ENCODE measurements at regions not wholly inside any gene's neighbourhood (a gene's known extent, or its start where the extent isn't known, plus 50 kb on each side); places are given as distances from the start of the nearest gene placed in this dataset.
"Not testable (repeated sequence)": the region's sequence is repeated elsewhere in the genome, so short reads cannot be mapped to it uniquely, and the experiment has no call there.

DNA sequence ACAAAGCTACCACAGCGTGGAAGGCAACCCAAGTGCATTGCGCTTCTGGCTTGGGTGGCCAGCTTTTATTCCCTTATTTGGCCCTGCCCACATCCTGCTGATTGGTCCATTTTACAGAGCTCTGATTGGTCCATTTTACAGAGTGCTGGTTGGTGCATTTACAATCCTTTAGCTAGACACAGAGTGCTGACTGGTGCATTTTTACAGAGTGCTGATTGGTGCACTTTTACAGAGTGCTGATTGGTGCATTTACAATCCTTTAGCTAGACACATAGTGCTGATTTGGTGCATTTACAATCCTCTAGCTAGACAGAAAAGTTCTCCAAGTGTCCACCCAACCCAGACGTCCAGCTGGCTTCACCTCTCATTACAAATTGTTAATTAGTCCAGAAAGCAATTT, 1936.6 kb upstream of the AGA start:
- in situ Hi-C loops (cut with HindIII; ENCODE audit: low pct_ligation_motif_present, low pct_unique_long_range_greater_than_20kb, low sequenced_read_pairs); DNase-seq: not testable (repeated sequence)

DNA sequence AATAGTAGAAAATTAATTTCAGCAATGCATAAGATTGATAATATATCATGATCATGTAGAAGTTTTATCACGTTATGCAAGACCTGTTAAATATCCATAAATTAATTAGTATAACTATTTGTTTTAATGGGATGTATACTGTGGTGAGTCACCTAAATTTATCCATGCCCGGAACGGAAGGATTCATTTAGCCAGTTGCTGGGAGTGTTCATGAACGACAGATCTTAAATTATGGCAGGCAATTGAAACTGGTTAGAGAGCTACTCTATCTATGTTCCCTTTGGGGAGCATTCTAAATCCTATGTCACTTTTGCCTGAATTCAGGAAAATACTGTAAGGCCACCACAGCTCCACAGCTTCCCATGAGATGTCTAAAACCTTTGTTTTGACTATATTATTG, 1950.5 kb upstream of the AGA start:
- DNase-seq, result no peak
- in situ Hi-C loops (cut with HindIII; ENCODE audit: low pct_ligation_motif_present, low pct_unique_long_range_greater_than_20kb, low sequenced_read_pairs), result no loop called here

DNA sequence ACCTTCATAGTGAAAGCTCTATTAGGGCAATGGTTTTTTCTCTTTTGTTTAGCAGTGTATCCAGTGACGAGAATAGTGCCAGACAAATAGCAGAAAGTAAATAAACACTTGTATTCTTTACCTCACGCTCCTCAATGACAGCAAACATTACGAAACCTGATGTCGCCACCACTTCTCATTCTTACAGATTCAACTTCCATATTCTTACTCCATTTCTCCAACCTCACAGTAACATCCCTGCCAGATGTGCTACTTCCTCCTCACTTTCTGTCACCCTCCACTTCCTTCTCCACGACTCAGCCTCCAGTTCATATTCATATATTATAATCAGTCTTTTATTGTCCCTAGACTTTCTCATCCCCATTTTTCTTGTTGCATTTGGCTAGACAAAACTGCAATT, 1956.2 kb upstream of the AGA start:
- no peak for DNase-seq
- in situ Hi-C loops (cut with HindIII; ENCODE audit: low pct_ligation_motif_present, low pct_unique_long_range_greater_than_20kb, low sequenced_read_pairs), result no loop called here

DNA sequence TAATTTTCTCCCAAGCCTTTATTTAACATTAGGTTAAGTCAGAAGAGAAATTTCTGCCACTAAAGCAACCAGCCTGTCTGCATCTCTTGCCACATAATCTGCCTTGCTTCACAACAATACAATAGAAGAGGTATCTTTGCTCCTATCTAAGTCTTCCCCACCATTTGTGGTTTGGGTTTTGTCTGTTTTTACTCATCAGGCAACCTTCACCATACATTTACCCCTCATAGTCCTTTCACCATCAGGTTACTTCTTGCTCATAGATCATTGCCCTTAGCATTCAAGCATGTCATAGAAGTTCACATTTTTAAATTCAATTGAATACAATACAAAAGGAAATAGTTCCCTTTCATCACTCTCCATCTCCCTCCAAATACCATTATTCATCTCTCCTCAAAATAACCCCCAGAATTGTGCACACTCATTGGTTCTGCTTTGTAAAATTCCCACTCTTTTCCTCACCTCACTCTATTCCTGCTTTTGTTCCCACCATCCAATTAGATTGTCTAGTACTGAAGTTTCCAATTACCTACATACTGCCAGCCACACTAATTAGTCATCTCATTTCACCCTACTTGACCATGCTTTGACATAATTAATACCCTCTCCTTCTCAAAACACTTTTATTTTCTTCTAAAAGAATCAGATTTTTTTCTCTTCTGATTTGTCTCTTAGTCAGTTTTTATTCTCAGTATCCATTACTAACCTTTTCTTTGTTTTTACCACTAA, 1957.0 kb upstream of the AGA start:
- no peak for DNase-seq
- in situ Hi-C loops (cut with HindIII; ENCODE audit: low pct_ligation_motif_present, low pct_unique_long_range_greater_than_20kb, low sequenced_read_pairs), result no loop called here

DNA sequence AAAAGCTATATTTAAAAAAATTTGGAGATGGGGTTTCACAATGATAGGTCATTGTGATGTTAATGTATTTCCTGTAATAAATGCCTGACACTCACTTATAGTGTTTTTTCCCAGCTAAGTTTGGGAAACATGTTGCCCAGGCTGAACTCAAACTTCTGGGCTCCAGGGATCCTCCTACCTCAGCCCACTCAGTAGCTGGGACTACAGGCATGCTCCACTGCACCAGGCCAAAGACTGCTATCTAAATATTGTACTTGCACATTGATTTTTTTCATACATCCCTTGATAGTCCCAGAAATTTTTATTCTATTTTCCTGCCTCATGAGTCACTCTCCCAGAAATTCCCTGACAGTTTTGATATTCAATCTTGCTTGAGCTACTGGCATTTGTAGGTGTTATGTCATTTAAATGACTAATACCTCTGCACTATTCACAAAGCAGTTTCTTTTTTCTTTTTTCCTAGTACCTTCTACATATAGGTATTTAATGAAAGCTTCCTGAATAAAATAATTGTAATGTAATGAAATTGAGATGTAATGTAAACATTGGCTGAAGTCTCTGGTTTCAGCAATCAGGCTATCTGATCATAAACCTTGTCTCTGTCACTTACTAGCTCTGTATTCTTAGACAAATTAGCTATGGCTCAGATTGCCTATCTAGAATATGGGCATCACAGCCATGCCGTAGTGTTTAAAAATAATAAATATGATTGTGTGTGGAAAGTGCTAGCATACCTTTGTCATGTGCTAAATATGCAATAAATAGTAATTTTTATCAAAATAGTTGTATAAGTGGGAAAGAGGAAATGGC, 1973.0 kb upstream of the AGA start:
- in situ Hi-C loops (cut with HindIII; ENCODE audit: low pct_ligation_motif_present, low pct_unique_long_range_greater_than_20kb, low sequenced_read_pairs), result no loop called here
- no peak for DNase-seq

DNA sequence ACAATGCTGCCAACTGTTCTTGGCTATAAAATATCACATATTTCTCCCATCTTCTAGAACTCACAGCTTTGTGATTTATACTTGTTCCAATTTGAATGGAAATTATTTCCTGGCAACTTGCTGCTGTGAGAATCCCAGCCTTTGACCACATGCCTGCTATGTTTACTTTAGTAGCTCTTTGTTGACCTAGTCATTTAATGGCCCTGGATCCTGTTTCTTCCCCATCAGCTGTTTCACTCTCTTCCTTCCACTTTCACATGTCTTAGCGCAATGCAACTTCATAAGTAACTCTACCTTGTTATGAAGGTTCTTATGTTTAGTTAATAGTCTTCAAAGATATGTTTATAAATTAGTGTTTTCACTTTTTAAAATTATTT, 1973.6 kb upstream of the AGA start:
- DNase-seq, result no peak
- in situ Hi-C loops (cut with HindIII; ENCODE audit: low pct_ligation_motif_present, low pct_unique_long_range_greater_than_20kb, low sequenced_read_pairs), result no loop called here

DNA sequence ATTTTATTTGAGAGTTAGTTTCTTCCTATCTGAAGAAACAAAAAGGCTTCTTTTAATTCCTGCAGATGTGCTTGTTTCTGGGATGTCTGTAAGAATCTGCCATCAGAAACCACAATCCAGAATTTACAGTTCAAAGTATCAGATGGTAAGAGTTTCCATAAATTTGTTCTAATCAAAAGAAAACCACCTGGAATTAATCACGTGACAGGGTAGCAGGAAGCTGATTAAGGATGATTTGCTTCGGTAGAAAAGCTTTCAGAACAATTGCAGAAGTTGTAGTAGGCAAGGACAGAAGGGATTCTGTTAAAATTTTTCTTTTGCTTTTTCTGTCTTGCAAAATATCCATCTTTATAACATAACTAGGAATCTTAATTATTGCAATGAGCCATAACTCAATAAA, 1975.1 kb upstream of the AGA start:
- DNase-seq, result no peak
- in situ Hi-C loops (cut with HindIII; ENCODE audit: low pct_ligation_motif_present, low pct_unique_long_range_greater_than_20kb, low sequenced_read_pairs), result no loop called here

DNA sequence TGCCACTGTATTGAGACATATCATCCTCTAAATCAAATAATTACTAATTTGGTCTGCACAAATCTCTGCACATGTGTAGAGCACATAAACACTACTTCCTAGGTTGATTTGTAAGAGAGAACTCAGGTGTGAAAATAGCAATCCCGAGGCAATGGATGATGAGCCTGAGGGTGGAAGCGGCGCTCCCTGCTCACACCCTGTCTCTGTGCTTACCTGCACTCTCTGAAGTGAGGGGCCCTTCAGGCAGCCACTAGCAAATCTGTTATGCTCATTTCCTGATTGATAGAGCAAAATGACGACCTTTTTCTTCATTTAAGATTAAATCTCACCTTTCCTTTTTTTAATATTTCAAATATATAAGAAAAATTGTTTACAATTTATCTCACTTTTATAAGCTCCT, 1995.7 kb upstream of the AGA start:
- no peak for DNase-seq
- in situ Hi-C loops (cut with HindIII; ENCODE audit: low pct_ligation_motif_present, low pct_unique_long_range_greater_than_20kb, low sequenced_read_pairs), result no loop called here

DNA sequence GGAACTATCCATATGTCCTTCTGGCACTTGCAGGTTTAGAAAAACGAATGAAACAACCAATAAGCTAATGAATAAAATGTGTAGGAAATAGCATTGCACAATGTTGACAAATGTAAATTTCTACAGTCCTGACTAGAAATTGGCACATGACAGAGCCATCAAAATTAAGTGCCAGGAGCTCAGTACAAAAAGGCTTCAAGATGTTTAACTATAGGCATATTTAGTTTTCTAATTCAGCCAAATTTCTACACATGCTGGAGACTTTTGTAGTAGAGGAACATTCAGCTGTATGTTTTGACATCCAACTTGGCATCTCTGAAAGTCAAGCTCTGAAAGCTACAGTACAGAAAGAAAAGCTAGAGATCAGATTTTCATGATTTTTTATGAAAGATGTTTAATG, 1999.4 kb upstream of the AGA start:
- DNase-seq, result no peak
- in situ Hi-C loops (cut with HindIII; ENCODE audit: low pct_ligation_motif_present, low pct_unique_long_range_greater_than_20kb, low sequenced_read_pairs), result no loop called here

DNA sequence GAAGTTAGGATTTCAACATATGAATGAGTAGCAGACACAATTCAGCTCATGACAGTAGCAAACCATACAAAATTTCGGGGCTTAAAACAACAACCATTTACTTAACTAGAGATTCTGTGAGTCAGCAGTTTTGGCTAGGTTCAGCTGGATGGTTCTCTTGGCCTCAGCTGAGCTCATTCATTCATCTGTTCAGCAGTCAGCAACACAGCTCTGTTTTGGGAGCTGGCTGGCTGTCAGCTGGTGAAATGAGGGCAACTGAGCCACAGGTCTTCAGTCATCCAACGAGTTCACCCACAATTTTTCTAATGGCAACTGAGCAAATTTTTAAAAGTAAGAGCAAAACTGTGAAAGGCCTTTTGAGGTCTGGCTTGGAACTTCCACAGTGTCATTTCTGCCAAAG, 2005.1 kb upstream of the AGA start:
- in situ Hi-C loops (cut with HindIII; ENCODE audit: low pct_ligation_motif_present, low pct_unique_long_range_greater_than_20kb, low sequenced_read_pairs), result no loop called here
- no peak for DNase-seq

DNA sequence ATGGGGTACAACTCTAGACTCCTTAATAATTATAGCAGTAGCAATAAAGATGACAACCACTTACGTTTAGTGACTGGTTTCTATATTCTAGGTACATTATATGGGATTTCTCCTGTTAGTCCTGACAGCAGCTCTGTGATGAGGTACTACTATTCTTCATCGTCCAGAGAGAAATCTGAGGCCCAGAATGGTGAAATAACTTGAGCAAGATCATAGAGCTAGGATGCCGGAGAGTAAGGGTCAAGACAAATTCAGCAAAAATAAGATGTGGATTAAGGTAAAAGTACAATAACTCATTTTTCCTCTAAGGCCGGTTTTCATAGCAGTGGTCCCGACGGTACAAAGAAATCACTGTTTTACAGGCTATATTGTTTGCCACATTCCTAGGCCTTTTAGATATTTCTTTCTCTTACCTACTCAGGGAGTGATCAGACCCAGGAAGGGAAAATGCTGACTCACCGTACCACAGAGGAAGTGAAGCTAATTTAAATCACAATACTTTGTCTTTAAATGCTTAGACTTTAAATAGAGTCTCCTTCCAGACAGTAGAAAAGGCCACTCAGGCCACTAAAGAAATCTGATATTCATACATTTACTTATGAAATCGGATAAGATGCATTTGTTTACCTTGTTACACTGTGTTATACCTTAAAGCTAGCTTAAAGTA, 2023.0 kb upstream of the AGA start:
- no peak for DNase-seq
- in situ Hi-C loops (cut with HindIII; ENCODE audit: low pct_ligation_motif_present, low pct_unique_long_range_greater_than_20kb, low sequenced_read_pairs), result no loop called here

DNA sequence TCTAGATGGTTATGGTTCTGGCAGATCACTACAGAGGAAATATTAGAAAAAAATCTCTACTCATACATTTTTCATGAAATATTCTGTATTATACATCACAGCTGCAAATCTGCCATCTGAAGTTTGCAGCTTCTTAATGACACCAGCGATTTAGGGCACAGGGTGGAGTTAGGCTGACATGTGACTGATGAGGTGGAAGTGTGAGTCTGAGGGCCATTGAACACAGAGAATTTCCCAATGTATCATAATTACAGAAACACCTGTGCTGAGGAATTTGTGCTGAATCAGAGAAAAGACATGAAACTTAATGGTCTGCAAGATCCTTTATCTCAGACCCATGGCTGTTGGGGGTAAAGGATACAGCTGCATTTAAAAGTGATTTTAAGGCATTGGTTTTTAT, 2025.6 kb upstream of the AGA start:
- no peak for DNase-seq
- in situ Hi-C loops (cut with HindIII; ENCODE audit: low pct_ligation_motif_present, low pct_unique_long_range_greater_than_20kb, low sequenced_read_pairs), result no loop called here

DNA sequence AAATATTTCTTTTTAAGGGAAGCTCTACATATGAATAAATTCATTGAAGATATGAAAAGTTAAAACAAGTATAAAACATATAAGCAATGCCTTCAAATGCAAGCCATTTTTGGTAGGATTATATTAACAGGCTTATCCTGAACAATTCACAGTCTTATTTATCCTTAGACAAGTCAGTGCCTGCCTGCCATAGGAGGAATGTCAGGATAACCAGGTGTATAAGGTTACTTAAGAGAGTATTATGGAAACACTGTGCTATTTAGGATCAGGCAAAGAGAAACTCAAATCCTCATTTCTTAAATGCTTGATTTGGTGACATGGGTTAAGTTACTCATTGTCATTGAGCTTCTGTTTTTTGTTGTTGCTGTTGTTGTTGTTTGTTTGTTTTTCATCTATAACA, 2029.9 kb upstream of the AGA start:
- DNase-seq, result no peak
- in situ Hi-C loops (cut with HindIII; ENCODE audit: low pct_ligation_motif_present, low pct_unique_long_range_greater_than_20kb, low sequenced_read_pairs), result no loop called here

DNA sequence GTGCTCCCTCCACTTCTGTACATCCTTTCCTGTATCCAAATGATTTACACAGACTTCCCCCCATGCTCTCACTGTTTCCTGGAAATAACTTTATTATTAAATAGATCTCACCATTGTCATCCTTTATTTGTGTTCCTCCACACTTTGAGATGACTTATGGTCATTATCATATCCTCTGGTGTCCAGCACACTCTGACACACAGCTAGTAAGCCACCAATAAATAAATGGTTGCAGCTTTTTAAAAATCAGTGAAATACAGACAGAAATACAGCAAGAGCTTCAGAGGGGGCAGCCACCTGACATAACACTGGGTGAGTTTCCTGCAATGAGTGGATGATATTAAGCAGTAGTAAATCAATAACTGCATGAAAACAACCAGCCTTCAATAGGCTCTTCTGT, 2036.4 kb upstream of the AGA start:
- in situ Hi-C loops (cut with HindIII; ENCODE audit: low pct_ligation_motif_present, low pct_unique_long_range_greater_than_20kb, low sequenced_read_pairs), result no loop called here
- DNase-seq, result no peak

DNA sequence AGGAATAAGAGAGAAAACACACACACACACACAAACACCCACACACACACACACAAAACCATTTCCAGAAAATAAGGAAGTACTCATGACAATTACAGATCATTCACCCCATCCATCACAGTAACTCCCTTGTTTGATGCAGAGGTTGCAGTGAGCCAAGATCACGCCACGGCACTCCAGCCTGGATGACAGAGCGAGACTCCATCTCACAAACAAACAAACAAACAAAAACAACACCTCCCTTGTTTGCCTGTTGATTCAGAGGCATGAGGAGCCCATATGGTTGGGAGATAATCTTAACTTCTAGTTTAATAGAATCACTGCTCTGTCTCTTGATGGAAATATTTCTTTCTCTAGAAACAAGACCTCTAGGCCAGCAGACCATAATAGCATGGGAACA, 2043.5 kb upstream of the AGA start:
- in situ Hi-C loops (cut with HindIII; ENCODE audit: low pct_ligation_motif_present, low pct_unique_long_range_greater_than_20kb, low sequenced_read_pairs), result no loop called here
- DNase-seq, result no peak

DNA sequence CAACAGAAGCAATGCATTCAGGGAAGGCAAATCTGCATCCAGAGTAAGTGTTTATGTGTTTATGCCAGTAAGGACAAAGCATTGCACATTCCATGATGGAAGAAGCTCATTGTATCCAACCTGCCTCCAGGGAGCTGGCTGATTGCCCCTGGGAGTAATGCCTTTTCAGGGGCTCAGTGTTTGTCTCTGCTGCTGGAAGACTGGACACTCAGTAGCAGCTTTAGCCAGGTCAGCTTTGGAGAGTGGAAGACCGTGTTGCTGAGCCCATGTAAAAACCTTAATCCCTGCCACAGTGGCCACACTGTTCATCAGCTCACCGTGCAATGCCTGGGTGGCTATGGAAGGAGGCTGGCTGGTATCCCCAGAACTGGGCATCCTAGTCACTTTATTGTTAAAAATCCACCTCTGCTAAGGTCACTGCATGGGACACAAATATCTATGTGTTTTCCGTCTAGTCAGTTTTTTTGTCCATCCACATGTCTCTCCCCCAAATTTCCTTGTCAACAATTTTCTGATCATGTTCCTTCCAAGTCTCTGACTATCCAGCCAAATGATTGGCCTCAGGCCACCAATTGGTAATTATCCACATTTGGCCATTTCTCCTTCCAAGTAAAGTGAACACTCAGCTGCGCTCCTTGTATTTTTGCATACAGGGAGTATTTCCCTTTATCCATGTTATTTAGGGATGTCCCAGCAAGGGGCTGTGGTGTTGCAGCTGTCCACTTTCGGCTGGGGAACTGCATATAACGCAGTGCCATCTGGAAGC, 2044.5 kb upstream of the AGA start:
- DNase-seq, result no peak
- in situ Hi-C loops (cut with HindIII; ENCODE audit: low pct_ligation_motif_present, low pct_unique_long_range_greater_than_20kb, low sequenced_read_pairs), result no loop called here

DNA sequence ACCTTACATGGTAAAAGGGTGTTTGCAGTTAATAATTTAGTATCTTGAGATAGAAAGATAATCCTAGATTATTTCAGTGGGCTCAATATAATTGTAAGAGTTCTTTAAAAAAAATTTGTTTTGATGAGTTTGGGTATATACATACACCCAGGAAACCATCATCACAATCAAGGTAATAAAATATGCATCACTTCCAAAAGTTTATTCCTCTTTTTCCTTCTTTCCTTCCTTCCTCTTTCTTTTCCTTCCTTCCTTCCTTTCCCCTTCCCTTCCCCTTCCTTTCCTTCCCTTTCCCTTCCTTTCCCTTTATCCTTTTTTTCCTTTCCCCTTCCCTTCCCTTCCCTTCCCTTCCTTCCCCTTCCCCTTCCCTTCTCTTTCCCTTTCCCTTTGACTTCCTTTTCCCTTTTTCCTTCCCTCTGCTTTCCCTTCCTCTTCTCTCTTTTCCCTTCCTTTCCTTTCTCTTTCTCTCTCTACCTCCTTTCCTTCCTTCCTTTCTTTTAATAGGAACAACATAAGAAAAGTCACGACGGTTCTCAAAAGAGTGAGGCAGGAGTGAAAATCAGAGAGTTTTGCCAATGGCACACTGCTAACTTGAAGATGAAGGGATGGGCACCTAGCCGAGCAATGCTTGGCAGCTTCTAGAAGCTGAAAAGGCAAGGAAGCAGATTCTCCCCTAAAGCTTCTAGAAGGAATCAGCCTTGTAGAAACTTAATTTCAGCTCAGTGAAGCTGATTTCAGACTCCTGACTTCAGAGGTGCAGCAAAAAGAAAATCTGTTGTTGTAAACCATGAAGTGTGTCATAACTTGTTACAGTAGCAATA, 2050.2 kb upstream of the AGA start:
- DNase-seq, result no peak
- in situ Hi-C loops (cut with HindIII; ENCODE audit: low pct_ligation_motif_present, low pct_unique_long_range_greater_than_20kb, low sequenced_read_pairs), result no loop called here

DNA sequence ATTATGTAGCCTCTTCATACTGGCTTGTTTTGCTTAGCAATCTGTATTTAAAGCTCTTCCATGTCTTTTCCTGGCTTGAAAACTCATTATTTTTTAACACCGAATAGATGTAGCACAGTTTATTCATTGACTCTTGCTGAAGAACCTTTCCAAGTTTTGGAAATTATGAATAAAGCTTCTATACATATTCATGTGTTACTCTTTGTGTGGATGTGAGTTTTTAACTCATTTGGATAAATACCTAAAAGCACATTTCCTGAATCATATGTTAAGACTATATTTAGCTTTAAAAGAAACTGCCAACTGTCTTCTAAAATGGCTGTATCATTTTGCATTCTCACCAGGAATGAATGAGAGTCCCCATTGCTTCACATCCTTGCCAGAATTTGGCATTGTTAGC, 2061.7 kb upstream of the AGA start:
- in situ Hi-C loops (cut with HindIII; ENCODE audit: low pct_ligation_motif_present, low pct_unique_long_range_greater_than_20kb, low sequenced_read_pairs), result no loop called here

More for the DNA sequence above, 2061.7 kb upstream of the AGA start:
- DNase-seq, result no peak
